Fibroblast of lung (primary cell): ENCODE measurements at regions not wholly inside any gene's neighbourhood (a gene's known extent, or its start where the extent isn't known, plus 50 kb on each side); places are given as distances from the start of the nearest gene placed in this dataset.

ENCODE experiments used
- EZH2 ChIP-seq: IDR thresholded peaks from 2 replicates; pipeline ENCODE4 v1.5.1; 2012; ENCODE audit warnings: low read length, control low read depth, mild to moderate bottlenecking; ENCODE audit errors: missing control alignments
- TF ChIP-seq, protein P1 (sequence below), 2 donors: IDR thresholded peaks in 1 of 2; conservative IDR thresholded peaks in 1 of 2; 1 replicate in 1 of 2; 2 replicates in 1 of 2; pipeline ENCODE4 v1.5.1; 2011 to 2012; ENCODE audit warnings: low read length in 2 of 2, control low read depth in 1 of 2, inconsistent platforms in 1 of 2, low read depth in 1 of 2, mild to moderate bottlenecking in 1 of 2

DNA sequence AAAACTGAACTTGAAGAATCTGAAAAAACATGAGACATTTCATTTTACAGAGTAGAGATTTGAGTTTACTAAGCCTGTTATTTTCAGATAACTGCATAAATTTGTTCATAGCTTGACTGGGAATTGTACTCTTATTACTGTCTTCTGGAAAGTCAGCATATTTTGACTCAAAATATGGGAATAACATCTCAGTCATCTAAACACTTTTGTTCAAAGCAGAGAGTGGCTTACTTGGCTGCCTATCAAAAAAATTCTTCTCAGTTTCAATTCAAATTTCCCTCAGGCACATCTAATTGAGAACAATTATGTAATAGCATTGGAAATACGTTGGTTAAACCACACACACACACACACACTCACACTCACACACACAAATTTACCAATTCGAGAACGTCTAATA, 384.6 kb downstream of the ARL4A start:
- TF ChIP-seq, protein P1, sequence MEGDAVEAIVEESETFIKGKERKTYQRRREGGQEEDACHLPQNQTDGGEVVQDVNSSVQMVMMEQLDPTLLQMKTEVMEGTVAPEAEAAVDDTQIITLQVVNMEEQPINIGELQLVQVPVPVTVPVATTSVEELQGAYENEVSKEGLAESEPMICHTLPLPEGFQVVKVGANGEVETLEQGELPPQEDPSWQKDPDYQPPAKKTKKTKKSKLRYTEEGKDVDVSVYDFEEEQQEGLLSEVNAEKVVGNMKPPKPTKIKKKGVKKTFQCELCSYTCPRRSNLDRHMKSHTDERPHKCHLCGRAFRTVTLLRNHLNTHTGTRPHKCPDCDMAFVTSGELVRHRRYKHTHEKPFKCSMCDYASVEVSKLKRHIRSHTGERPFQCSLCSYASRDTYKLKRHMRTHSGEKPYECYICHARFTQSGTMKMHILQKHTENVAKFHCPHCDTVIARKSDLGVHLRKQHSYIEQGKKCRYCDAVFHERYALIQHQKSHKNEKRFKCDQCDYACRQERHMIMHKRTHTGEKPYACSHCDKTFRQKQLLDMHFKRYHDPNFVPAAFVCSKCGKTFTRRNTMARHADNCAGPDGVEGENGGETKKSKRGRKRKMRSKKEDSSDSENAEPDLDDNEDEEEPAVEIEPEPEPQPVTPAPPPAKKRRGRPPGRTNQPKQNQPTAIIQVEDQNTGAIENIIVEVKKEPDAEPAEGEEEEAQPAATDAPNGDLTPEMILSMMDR (conservative IDR thresholded peaks at IDR 0.05 in 1 of 2, IDR thresholded peaks at IDR 0.05 in 1 of 2; ENCODE audit: low read depth in 1 of 2, low read length in 2 of 2), result no peak
- TF ChIP-seq EZH2, result no peak
